Activated naive CD8-positive, alpha-beta T cell treated with anti-CD3 and anti-CD28 coated beads, Interleukin-2, amount 10 ng/mL, durations not matched to agents 7 days and 5 days (primary cell): ENCODE measurements at regions not wholly inside any gene's neighbourhood (a gene's known extent, or its start where the extent isn't known, plus 50 kb on each side); places are given as distances from the start of the nearest gene placed in this dataset.

Experiments used
- ATAC-seq: fragments of 150-1000 bp; cut with Tn5 transposase; one replicate; pipeline ENCODE4 v1.10.0; 2021; ENCODE audit warnings: low read depth, moderate library complexity
- POLR2A ChIA-PET: fragments of 350-600 bp; sonication (Branson Sonifier 250); formaldehyde crosslinking; loops from one replicate; lab custom pipeline; 2021; ENCODE audit warnings: antibody characterized with exemption; lab: Charles Lee
- DNase-seq: peaks from one replicate; pipeline ENCODE4 v3.0.0; 2021
- H3K27ac Mint-ChIP-seq: one replicate; pipeline ENCODE4 v1.8.0; 2022; ENCODE audit warnings: mild to moderate bottlenecking, mixed read lengths
- H3K27me3 Mint-ChIP-seq: one replicate; pipeline ENCODE4 v1.8.0; 2022; ENCODE audit warnings: mild to moderate bottlenecking, moderate library complexity, mixed read lengths
- H3K36me3 Mint-ChIP-seq: one replicate; pipeline ENCODE4 v1.8.0; 2021; ENCODE audit warnings: mild to moderate bottlenecking, mixed read lengths
- H3K4me1 Mint-ChIP-seq: one replicate; pipeline ENCODE4 v1.8.0; 2021; ENCODE audit warnings: mixed read lengths
- H3K4me3 Mint-ChIP-seq: one replicate; pipeline ENCODE4 v1.8.0; 2022; ENCODE audit warnings: mild to moderate bottlenecking, moderate library complexity, mixed read lengths
- H3K9me3 Mint-ChIP-seq: one replicate; pipeline ENCODE4 v1.8.0; 2021; ENCODE audit warnings: mixed read lengths

- Mint-ChIP-seq H3K4me1 (no peaks in the 10 kb centered on the region), H3K27me3 (peaks cover 5% of the 10 kb centered on the region), H3K4me3 (no peak overlapping the region), H3K36me3 (no peaks in the 10 kb centered on the region), H3K27ac (no peak overlapping the region), H3K9me3 (no peaks in the 10 kb centered on the region)
- POLR2A ChIA-PET: no interaction called here
- DNase-seq (no peak), ATAC-seq (no peak)
Observed at GRCh38 chr11:32161293-32161692, 70.4 kb downstream of the RCN1 start.

GRCh38 chr11:32162351-32162750, 71.5 kb downstream of the RCN1 start:
- Mint-ChIP-seq H3K4me1 (no peaks in the 10 kb centered on the region), H3K27me3 (peaks cover 6% of the 10 kb centered on the region), H3K36me3 (no peaks in the 10 kb centered on the region), H3K27ac (no peak overlapping the region), H3K4me3 (no peak overlapping the region), H3K9me3 (no peaks in the 10 kb centered on the region)
- DNase-seq (no peak), ATAC-seq (no peak)
- POLR2A ChIA-PET: no interaction called here

- no peak for ATAC-seq
- Mint-ChIP-seq H3K4me3 (no peak overlapping the region), H3K27ac (no peak overlapping the region), H3K27me3 (peaks cover 6% of the 10 kb centered on the region), H3K36me3 (no peaks in the 10 kb centered on the region), H3K4me1 (no peaks in the 10 kb centered on the region), H3K9me3 (no peaks in the 10 kb centered on the region)
- DNase-seq: no peak
- POLR2A ChIA-PET: no interaction called here
Observed at GRCh38 chr11:32162906-32163305, 72.0 kb downstream of the RCN1 start.

- H3K27ac Mint-ChIP-seq: no peak overlapping the region
- POLR2A ChIA-PET: no interaction called here
Observed at GRCh38 chr11:32163557-32163956, 72.7 kb downstream of the RCN1 start.

GRCh38 chr11:32164836-32165235, 74.0 kb downstream of the RCN1 start:
- Mint-ChIP-seq H3K27me3 (peaks cover 6% of the 10 kb centered on the region), H3K27ac (no peak overlapping the region), H3K4me1 (peaks cover 5% of the 10 kb centered on the region), H3K9me3 (no peaks in the 10 kb centered on the region), H3K4me3 (no peak overlapping the region), H3K36me3 (no peaks in the 10 kb centered on the region)
- DNase-seq (no peak), ATAC-seq (no peak)
- POLR2A ChIA-PET: no interaction called here

More at GRCh38 chr11:32163557-32163956, 72.7 kb downstream of the RCN1 start:
- Mint-ChIP-seq H3K4me1 (no peaks in the 10 kb centered on the region), H3K4me3 (no peak overlapping the region), H3K36me3 (no peaks in the 10 kb centered on the region), H3K9me3 (no peaks in the 10 kb centered on the region), H3K27me3 (peaks cover 6% of the 10 kb centered on the region)
- DNase-seq (no peak), ATAC-seq (no peak)

- no peak for DNase-seq
- Mint-ChIP-seq H3K27ac (no peak overlapping the region), H3K36me3 (no peaks in the 10 kb centered on the region), H3K4me3 (no peak overlapping the region), H3K27me3 (peaks cover 9% of the 10 kb centered on the region), H3K9me3 (no peaks in the 10 kb centered on the region), H3K4me1 (peaks cover 9% of the 10 kb centered on the region)
- no peak for ATAC-seq
- POLR2A ChIA-PET: no interaction called here
Observed at GRCh38 chr11:32168924-32169323, 78.0 kb downstream of the RCN1 start.

GRCh38 chr11:32171445-32171844, 80.6 kb downstream of the RCN1 start:
- no peak overlapping the region for H3K4me3 Mint-ChIP-seq
- ATAC-seq (no peak), DNase-seq (no peak)
- no peaks in the 10 kb centered on the region for H3K36me3 Mint-ChIP-seq
- no peak overlapping the region for H3K27ac Mint-ChIP-seq
- H3K4me1 Mint-ChIP-seq: peaks cover 9% of the 10 kb centered on the region
- H3K27me3 Mint-ChIP-seq: peaks cover 7% of the 10 kb centered on the region
- no peaks in the 10 kb centered on the region for H3K9me3 Mint-ChIP-seq
- POLR2A ChIA-PET: no interaction called here

- DNase-seq (no peak), ATAC-seq (no peak)
- peaks cover 9% of the 10 kb centered on the region for H3K4me1 Mint-ChIP-seq
- H3K9me3 Mint-ChIP-seq: no peaks in the 10 kb centered on the region
- peaks cover 5% of the 10 kb centered on the region for H3K27me3 Mint-ChIP-seq
- no peaks in the 10 kb centered on the region for H3K36me3 Mint-ChIP-seq
- POLR2A ChIA-PET: no interaction called here
- H3K27ac Mint-ChIP-seq: no peak overlapping the region
- H3K4me3 Mint-ChIP-seq: no peak overlapping the region
Observed at GRCh38 chr11:32172041-32172847, 81.4 kb downstream of the RCN1 start.

GRCh38 chr11:32172848-32173834, 82.3 kb downstream of the RCN1 start:
- Mint-ChIP-seq H3K4me1 (peaks cover 9% of the 10 kb centered on the region), H3K27ac (no peak overlapping the region), H3K9me3 (no peaks in the 10 kb centered on the region), H3K27me3 (peaks cover 7% of the 10 kb centered on the region), H3K4me3 (no peak overlapping the region), H3K36me3 (no peaks in the 10 kb centered on the region)
- peak; percentile 30 for DNase-seq
- ATAC-seq: no peak
- POLR2A ChIA-PET: no interaction called here

GRCh38 chr11:32173977-32174376, 83.1 kb downstream of the RCN1 start:
- peaks cover 10% of the 10 kb centered on the region for H3K27me3 Mint-ChIP-seq
- H3K4me3 Mint-ChIP-seq: no peak overlapping the region
- H3K36me3 Mint-ChIP-seq: no peaks in the 10 kb centered on the region
- DNase-seq: no peak
- no peaks in the 10 kb centered on the region for H3K9me3 Mint-ChIP-seq
- POLR2A ChIA-PET: no interaction called here
- no peak overlapping the region for H3K27ac Mint-ChIP-seq
- H3K4me1 Mint-ChIP-seq: peaks cover 5% of the 10 kb centered on the region
- ATAC-seq: no peak

- Mint-ChIP-seq H3K4me1 (peaks cover 3% of the 10 kb centered on the region), H3K4me3 (no peak overlapping the region), H3K9me3 (no peaks in the 10 kb centered on the region), H3K27ac (no peak overlapping the region), H3K27me3 (peaks cover 13% of the 10 kb centered on the region), H3K36me3 (no peaks in the 10 kb centered on the region)
- ATAC-seq (peak; percentile 78), DNase-seq (peak; percentile 60)
- POLR2A ChIA-PET: interaction anchor here (1.3 kb wide), 1 partner anchor 85 kb away, joined by 3 read pairs; the partner anchor contains the start of gene RCN1
Observed at GRCh38 chr11:32176223-32176934, 85.5 kb downstream of the RCN1 start.

- ATAC-seq (no peak), DNase-seq (no peak)
- Mint-ChIP-seq H3K4me3 (no peak overlapping the region), H3K9me3 (no peaks in the 10 kb centered on the region), H3K36me3 (no peaks in the 10 kb centered on the region), H3K27me3 (peaks cover 15% of the 10 kb centered on the region), H3K4me1 (no peaks in the 10 kb centered on the region), H3K27ac (no peak overlapping the region)
- POLR2A ChIA-PET: no interaction called here
Observed at GRCh38 chr11:32178692-32179091, 87.8 kb downstream of the RCN1 start.

- ATAC-seq: no peak
- POLR2A ChIA-PET: no interaction called here
Observed at GRCh38 chr11:32183512-32183911, 92.6 kb downstream of the RCN1 start.

More at GRCh38 chr11:32183512-32183911, 92.6 kb downstream of the RCN1 start:
- peaks cover 8% of the 10 kb centered on the region for H3K27me3 Mint-ChIP-seq
- H3K4me3 Mint-ChIP-seq: no peak overlapping the region
- no peaks in the 10 kb centered on the region for H3K36me3 Mint-ChIP-seq
- H3K4me1 Mint-ChIP-seq: no peaks in the 10 kb centered on the region
- H3K9me3 Mint-ChIP-seq: no peaks in the 10 kb centered on the region
- DNase-seq: no peak
- no peak overlapping the region for H3K27ac Mint-ChIP-seq
